Uterus (tissue), 2 donors: ENCODE measurements at regions not wholly inside any gene's neighbourhood (a gene's known extent, or its start where the extent isn't known, plus 50 kb on each side); places are given as distances from the start of the nearest gene placed in this dataset.

Experiments used
- POLR2A ChIP-seq, 2 donors: fragments of 450-650 bp; IDR thresholded peaks; one replicate each; pipeline ENCODE4 v1.6.1; 2016; ENCODE audit warnings: antibody characterized with exemption in 2 of 2, mild to moderate bottlenecking in 1 of 2, moderate library complexity in 1 of 2
- TF ChIP-seq, protein P1 (sequence below), 4 experiments: fragments of 200-600 bp in 2 of 4; fragments of 450-650 bp in 2 of 4; sonication (generic) in 2 of 4; IDR thresholded peaks; one replicate each; pipeline ENCODE4 v1.5.1; 2016 to 2019; ENCODE audit warnings: antibody characterized with exemption in 4 of 4, mild to moderate bottlenecking in 2 of 4, moderate library complexity in 1 of 4

DNA sequence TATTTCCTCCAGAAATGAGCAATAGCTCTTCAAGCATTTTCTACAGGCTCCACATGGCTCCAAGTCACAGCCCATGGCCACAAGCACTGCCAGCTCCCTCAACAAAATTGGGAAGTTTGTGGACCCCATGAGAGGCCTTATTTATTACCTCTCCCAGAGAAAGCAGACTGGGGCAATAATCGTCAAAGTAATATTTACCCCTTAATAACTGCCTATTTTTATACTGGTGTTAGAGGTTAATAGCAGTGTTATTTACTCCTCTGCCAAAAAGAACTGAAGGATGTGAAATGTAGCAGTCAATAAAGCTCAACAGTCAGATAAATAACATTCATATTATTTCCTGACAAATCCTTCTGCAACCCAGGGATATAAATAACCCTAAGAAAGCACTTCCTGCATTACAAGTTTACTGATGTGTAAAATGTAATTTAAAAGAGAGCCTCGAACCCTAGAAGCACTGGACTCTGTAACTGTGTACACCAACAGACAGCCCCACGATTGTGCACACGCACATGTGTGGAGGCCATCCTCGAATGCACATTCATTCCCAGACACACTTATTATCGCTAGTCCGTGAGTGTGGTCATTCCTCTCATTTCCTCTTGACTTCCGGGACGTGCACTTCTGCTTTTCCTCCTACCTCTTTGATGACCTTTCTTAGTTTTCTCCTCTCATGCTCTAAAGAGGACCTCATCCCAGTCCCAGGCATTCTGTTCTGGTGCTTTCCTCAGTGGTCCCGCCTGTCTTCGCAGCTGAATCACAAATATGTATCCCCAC, 157.4 kb downstream of the EVX1 start:
- TF ChIP-seq, protein P1, sequence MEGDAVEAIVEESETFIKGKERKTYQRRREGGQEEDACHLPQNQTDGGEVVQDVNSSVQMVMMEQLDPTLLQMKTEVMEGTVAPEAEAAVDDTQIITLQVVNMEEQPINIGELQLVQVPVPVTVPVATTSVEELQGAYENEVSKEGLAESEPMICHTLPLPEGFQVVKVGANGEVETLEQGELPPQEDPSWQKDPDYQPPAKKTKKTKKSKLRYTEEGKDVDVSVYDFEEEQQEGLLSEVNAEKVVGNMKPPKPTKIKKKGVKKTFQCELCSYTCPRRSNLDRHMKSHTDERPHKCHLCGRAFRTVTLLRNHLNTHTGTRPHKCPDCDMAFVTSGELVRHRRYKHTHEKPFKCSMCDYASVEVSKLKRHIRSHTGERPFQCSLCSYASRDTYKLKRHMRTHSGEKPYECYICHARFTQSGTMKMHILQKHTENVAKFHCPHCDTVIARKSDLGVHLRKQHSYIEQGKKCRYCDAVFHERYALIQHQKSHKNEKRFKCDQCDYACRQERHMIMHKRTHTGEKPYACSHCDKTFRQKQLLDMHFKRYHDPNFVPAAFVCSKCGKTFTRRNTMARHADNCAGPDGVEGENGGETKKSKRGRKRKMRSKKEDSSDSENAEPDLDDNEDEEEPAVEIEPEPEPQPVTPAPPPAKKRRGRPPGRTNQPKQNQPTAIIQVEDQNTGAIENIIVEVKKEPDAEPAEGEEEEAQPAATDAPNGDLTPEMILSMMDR (IDR thresholded peaks at IDR 0.05), result no peak
- no peak for TF ChIP-seq POLR2A (IDR thresholded peaks at IDR 0.05)
